A673 (cell line): ENCODE measurements at regions not wholly inside any gene's neighbourhood (a gene's known extent, or its start where the extent isn't known, plus 50 kb on each side); places are given as distances from the start of the nearest gene placed in this dataset.

ENCODE experiments used
- BruUV-seq: library from RNA; stranded (reverse); fragments of 400-500 nt; replicated peaks from 2 replicates; lab custom pipeline; 2021; lab: Mats Ljungman, UMichigan
- CTCF ChIA-PET: fragments of 300-600 bp; sonication (Branson Sonifier 250); formaldehyde crosslinking; loops from one replicate; lab custom pipeline; 2022; ENCODE audit warnings: antibody characterized with exemption; lab: Charles Lee
- POLR2A ChIA-PET: fragments of 300-600 bp; sonication (Branson Sonifier 250); formaldehyde crosslinking; loops from one replicate; lab custom pipeline; 2022; ENCODE audit warnings: antibody characterized with exemption; ENCODE audit not compliant: low non-redundant PET; lab: Charles Lee
- DNase-seq: peaks from one replicate; pipeline ENCODE4 v3.0.0-alpha.2; 2015; ENCODE audit warnings: low spot score
- H3K27ac ChIP-seq: fragments of 200-600 bp; sonication (generic); 2 replicates; pipeline ENCODE4 v1.5.1; 2016; ENCODE audit warnings: mixed run types, low read depth, mild to moderate bottlenecking, mixed read lengths, antibody characterized with exemption, low read length; ENCODE audit not compliant: poor library complexity, severe bottlenecking
- H3K27me3 ChIP-seq: fragments of 200-600 bp; sonication (generic); replicated peaks from 2 replicates; pipeline ENCODE4 v1.6.1; 2017; ENCODE audit warnings: mixed run types, low read depth, mild to moderate bottlenecking, mixed read lengths, antibody characterized with exemption, low read length; ENCODE audit not compliant: insufficient read depth, poor library complexity
- H3K36me3 ChIP-seq: fragments of 200-600 bp; sonication (generic); 2 replicates; pipeline ENCODE4 v1.6.1; 2016; ENCODE audit warnings: mixed run types, mild to moderate bottlenecking, mixed read lengths, antibody characterized with exemption, low read length; ENCODE audit not compliant: insufficient read depth, poor library complexity, severe bottlenecking
- H3K4me1 ChIP-seq: fragments of 200-600 bp; sonication (generic); 2 replicates; pipeline ENCODE4 v1.6.1; 2017; ENCODE audit warnings: mixed run types, mild to moderate bottlenecking, mixed read lengths, antibody characterized with exemption, low read length; ENCODE audit not compliant: insufficient read depth, poor library complexity, severe bottlenecking
- H3K4me3 ChIP-seq: fragments of 200-600 bp; sonication (generic); 2 replicates; pipeline ENCODE4 v1.5.1; 2016; ENCODE audit warnings: low read depth, mixed run types, mild to moderate bottlenecking, mixed read lengths, low read length; ENCODE audit not compliant: poor library complexity, severe bottlenecking
- H3K9me3 ChIP-seq: fragments of 200-600 bp; sonication (generic); 2 replicates; pipeline ENCODE4 v1.6.1; 2016; ENCODE audit warnings: mixed run types, low read depth, mild to moderate bottlenecking, mixed read lengths, antibody characterized with exemption, low read length; ENCODE audit not compliant: poor library complexity, severe bottlenecking
- EZH2 ChIP-seq: fragments of 200-600 bp; sonication (generic); IDR thresholded peaks from 2 replicates; pipeline ENCODE4 v1.6.1; 2017; ENCODE audit warnings: borderline replicate concordance, low read depth, mild to moderate bottlenecking, mixed read lengths, antibody characterized with exemption, low read length; ENCODE audit not compliant: poor library complexity, severe bottlenecking
- intact Hi-C: fragments of 100-400 bp; cut with micrococcal nuclease; formaldehyde crosslinking; loops from one replicate; pipeline ENCODE4 v1.10.0; 2022; ENCODE audit not compliant: unreplicated experiment
- TF ChIP-seq, protein P1 (sequence below): fragments of 300-800, 200-600 bp; sonication (generic); conservative IDR thresholded peaks from 2 replicates; pipeline ENCODE4 v1.5.1; 2017; ENCODE audit warnings: low read depth, mild to moderate bottlenecking, antibody characterized with exemption, low read length, moderate library complexity, mixed read lengths

DNA sequence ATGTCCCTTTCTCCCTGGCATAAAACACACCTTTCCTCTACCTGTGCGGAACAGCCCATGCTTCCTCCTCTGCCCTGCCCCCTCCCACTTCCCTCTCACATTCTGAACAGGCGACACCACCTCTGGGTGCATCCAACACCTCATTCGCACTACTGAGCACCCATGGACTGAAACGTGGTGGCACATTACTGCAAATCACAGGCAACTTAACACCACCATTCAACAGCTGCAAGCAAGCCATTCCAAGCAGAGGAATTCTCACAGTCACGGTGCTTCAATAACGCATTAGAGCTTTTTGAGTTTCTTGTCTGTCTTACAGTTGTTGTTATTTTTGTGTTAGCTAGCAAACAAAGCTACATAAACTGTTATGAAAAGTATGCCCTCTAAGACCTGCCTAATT lies 298.2 kb upstream of the TAS2R1 start:
- no TSS peak for BruUV-seq
- no peak for DNase-seq
- ChIA-PET POLR2A (no interaction called here), CTCF (no interaction called here)
- TF ChIP-seq, protein P1, sequence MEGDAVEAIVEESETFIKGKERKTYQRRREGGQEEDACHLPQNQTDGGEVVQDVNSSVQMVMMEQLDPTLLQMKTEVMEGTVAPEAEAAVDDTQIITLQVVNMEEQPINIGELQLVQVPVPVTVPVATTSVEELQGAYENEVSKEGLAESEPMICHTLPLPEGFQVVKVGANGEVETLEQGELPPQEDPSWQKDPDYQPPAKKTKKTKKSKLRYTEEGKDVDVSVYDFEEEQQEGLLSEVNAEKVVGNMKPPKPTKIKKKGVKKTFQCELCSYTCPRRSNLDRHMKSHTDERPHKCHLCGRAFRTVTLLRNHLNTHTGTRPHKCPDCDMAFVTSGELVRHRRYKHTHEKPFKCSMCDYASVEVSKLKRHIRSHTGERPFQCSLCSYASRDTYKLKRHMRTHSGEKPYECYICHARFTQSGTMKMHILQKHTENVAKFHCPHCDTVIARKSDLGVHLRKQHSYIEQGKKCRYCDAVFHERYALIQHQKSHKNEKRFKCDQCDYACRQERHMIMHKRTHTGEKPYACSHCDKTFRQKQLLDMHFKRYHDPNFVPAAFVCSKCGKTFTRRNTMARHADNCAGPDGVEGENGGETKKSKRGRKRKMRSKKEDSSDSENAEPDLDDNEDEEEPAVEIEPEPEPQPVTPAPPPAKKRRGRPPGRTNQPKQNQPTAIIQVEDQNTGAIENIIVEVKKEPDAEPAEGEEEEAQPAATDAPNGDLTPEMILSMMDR: no peak
- no peak for TF ChIP-seq EZH2
- no peaks in the 10 kb centered on the region for H3K36me3 ChIP-seq
- H3K4me1 ChIP-seq: no peaks in the 10 kb centered on the region
- no peaks in the 10 kb centered on the region for H3K27me3 ChIP-seq
- H3K27ac ChIP-seq: no peak overlapping the region
- intact Hi-C loops: no loop called here
- H3K9me3 ChIP-seq: peaks cover 1% of the 10 kb centered on the region
- no peak overlapping the region for H3K4me3 ChIP-seq

DNA sequence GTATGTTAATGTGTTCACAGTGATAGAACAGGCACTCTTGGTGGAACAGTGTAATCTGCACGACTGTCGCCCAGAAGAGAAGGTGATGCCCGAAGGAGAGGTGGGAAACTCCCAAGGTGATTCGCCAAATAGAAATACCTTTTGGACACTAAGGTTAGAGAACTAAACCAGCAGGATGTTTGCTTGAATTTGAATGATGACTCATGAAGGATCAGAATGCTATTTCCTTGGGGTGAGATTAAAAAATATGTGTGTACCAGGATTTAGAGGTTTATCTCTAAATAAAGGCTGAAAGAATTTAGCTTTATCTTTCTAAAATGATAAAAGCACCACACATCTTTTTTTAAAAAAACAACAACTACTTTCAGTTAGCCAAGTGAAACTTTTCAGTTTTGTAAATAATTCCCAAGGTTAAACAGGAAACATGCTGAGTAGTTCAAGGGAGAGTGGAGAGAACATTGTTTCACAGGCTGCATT lies 297.4 kb upstream of the TAS2R1 start:
- BruUV-seq: no TSS peak
- no peaks in the 10 kb centered on the region for H3K36me3 ChIP-seq
- H3K9me3 ChIP-seq: peaks cover 8% of the 10 kb centered on the region
- ChIA-PET POLR2A (no interaction called here), CTCF (no interaction called here)
- intact Hi-C loops: no loop called here
- H3K27me3 ChIP-seq: no peaks in the 10 kb centered on the region
- no peak for DNase-seq
- no peaks in the 10 kb centered on the region for H3K4me1 ChIP-seq
- H3K27ac ChIP-seq: no peak overlapping the region
- TF ChIP-seq, protein P1: no peak
- TF ChIP-seq EZH2: no peak
- H3K4me3 ChIP-seq: no peak overlapping the region

DNA sequence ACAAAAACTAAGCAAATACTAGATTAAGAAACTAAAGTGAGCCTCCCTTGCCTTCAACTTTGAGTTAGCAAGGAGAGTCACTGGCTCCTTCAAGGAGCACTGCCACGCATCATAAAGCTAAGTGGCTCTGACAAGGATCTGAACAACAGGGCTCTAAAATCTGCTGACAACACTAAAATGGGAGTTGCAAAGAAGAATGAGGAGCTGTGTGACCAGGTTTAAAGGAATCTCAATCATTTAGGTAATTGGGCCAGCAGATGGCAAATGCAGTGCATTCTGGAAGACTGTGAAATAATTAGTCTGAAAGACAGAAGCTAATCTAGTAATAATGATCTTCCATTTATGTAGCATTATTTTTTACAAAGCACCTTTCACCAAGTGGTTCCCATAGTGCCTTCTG lies 297.0 kb upstream of the TAS2R1 start:
- Histone ChIP-seq H3K27me3 (no peaks in the 10 kb centered on the region), H3K9me3 (peaks cover 8% of the 10 kb centered on the region), H3K36me3 (no peaks in the 10 kb centered on the region), H3K4me1 (no peaks in the 10 kb centered on the region), H3K4me3 (no peak overlapping the region), H3K27ac (no peak overlapping the region)
- CTCF ChIA-PET: no interaction called here
- TF ChIP-seq EZH2: no peak
- TF ChIP-seq, protein P1: no peak
- POLR2A ChIA-PET: no interaction called here
- no TSS peak for BruUV-seq
- DNase-seq: no peak
- intact Hi-C loops: no loop called here
